DOHH2 (cell line): ENCODE measurements at regions not wholly inside any gene's neighbourhood (a gene's known extent, or its start where the extent isn't known, plus 50 kb on each side); places are given as distances from the start of the nearest gene placed in this dataset.

Experiments
- H3F3A ChIP-seq: fragments of 200-600 bp; sonication (generic), shearing (Covaris generic); 2 replicates; pipeline ENCODE4 v1.6.0; 2016; ENCODE audit warnings: antibody characterized with exemption, mild to moderate bottlenecking; ENCODE audit not compliant: control insufficient read depth, insufficient read depth
- H3K27ac ChIP-seq: fragments of 200-600 bp; sonication (generic); 2 replicates; pipeline ENCODE4 v1.5.1; 2014; ENCODE audit warnings: low read depth, mild to moderate bottlenecking, low read length, moderate library complexity
- H3K27me3 ChIP-seq: fragments of 200-600 bp; sonication (generic); 2 replicates; pipeline ENCODE4 v1.6.1; 2014; ENCODE audit warnings: mild to moderate bottlenecking, low read length, mixed read lengths; ENCODE audit not compliant: control insufficient read depth
- H3K36me3 ChIP-seq: fragments of 200-600 bp; sonication (generic); 2 replicates; pipeline ENCODE4 v1.6.1; 2014; ENCODE audit warnings: mild to moderate bottlenecking, low read length, moderate library complexity, mixed read lengths; ENCODE audit not compliant: control insufficient read depth
- H3K4me1 ChIP-seq: fragments of 200-600 bp; sonication (generic); 2 replicates; pipeline ENCODE4 v1.6.1; 2014; ENCODE audit warnings: mild to moderate bottlenecking, low read length, mixed read lengths; ENCODE audit not compliant: control insufficient read depth
- H3K4me2 ChIP-seq: fragments of 200-600 bp; sonication (generic); 2 replicates; pipeline ENCODE4 v1.6.0; 2014; ENCODE audit warnings: mild to moderate bottlenecking, low read length, moderate library complexity
- H3K4me3 ChIP-seq: fragments of 200-600 bp; sonication (generic); 2 replicates; pipeline ENCODE4 v1.5.1; 2014; ENCODE audit warnings: mild to moderate bottlenecking, low read length, mixed read lengths
- H3K79me2 ChIP-seq: fragments of 200-600 bp; sonication (generic); 2 replicates; pipeline ENCODE4 v1.6.1; 2014; ENCODE audit warnings: mild to moderate bottlenecking, low read length, mixed read lengths; ENCODE audit not compliant: control insufficient read depth
- H3K9me2 ChIP-seq: fragments of 200-600 bp; sonication (generic); replicated peaks from 2 replicates; pipeline ENCODE4 v1.6.1; 2014; ENCODE audit warnings: mild to moderate bottlenecking, low read length, mixed read lengths; ENCODE audit not compliant: control insufficient read depth
- H3K9me3 ChIP-seq: fragments of 200-600 bp; sonication (generic); 2 replicates; pipeline ENCODE4 v1.6.1; 2014; ENCODE audit warnings: antibody characterized with exemption, low read length, mixed read lengths; ENCODE audit not compliant: control insufficient read depth, insufficient read depth
- H4K20me1 ChIP-seq: fragments of 200-600 bp; sonication (generic); 2 replicates; pipeline ENCODE4 v1.6.0; 2014; ENCODE audit warnings: low read depth, mild to moderate bottlenecking, antibody characterized with exemption, low read length, moderate library complexity; ENCODE audit not compliant: control insufficient read depth, insufficient read depth
- EZH2phosphoT487 ChIP-seq: fragments of 200-600 bp; sonication (generic); IDR thresholded peaks from 2 replicates; pipeline ENCODE4 v1.6.1; 2017; ENCODE audit warnings: borderline replicate concordance, mild to moderate bottlenecking, antibody characterized with exemption, low read length, moderate library complexity, mixed read lengths
- TF ChIP-seq, protein P1 (sequence below): fragments of 200-600 bp; sonication (generic); IDR thresholded peaks from one replicate; pipeline ENCODE4 v1.5.1; 2014; ENCODE audit warnings: antibody characterized with exemption, mild to moderate bottlenecking, low read depth, low read length; ENCODE audit not compliant: poor library complexity, severe bottlenecking

GRCh38 chr13:22562116-22562515 is 618.7 kb upstream of the SGCG start:
- H3F3A ChIP-seq, result no peaks in the 10 kb centered on the region
- TF ChIP-seq, protein P1, sequence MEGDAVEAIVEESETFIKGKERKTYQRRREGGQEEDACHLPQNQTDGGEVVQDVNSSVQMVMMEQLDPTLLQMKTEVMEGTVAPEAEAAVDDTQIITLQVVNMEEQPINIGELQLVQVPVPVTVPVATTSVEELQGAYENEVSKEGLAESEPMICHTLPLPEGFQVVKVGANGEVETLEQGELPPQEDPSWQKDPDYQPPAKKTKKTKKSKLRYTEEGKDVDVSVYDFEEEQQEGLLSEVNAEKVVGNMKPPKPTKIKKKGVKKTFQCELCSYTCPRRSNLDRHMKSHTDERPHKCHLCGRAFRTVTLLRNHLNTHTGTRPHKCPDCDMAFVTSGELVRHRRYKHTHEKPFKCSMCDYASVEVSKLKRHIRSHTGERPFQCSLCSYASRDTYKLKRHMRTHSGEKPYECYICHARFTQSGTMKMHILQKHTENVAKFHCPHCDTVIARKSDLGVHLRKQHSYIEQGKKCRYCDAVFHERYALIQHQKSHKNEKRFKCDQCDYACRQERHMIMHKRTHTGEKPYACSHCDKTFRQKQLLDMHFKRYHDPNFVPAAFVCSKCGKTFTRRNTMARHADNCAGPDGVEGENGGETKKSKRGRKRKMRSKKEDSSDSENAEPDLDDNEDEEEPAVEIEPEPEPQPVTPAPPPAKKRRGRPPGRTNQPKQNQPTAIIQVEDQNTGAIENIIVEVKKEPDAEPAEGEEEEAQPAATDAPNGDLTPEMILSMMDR, result no peak
- no peak for TF ChIP-seq EZH2phosphoT487
- H3K27ac ChIP-seq, result no peak overlapping the region
- no peaks in the 10 kb centered on the region for H3K36me3 ChIP-seq
- H3K9me2 ChIP-seq, result no peaks in the 10 kb centered on the region
- no peaks in the 10 kb centered on the region for H3K4me1 ChIP-seq
- no peaks in the 10 kb centered on the region for H3K9me3 ChIP-seq
- no peak overlapping the region for H3K4me3 ChIP-seq
- no peaks in the 10 kb centered on the region for H4K20me1 ChIP-seq
- no peaks in the 10 kb centered on the region for H3K27me3 ChIP-seq
- H3K4me2 ChIP-seq, result no peak overlapping the region
- no peaks in the 10 kb centered on the region for H3K79me2 ChIP-seq

- no peaks in the 10 kb centered on the region for H4K20me1 ChIP-seq
- H3K4me1 ChIP-seq, result no peaks in the 10 kb centered on the region
- no peak overlapping the region for H3K4me2 ChIP-seq
- H3F3A ChIP-seq, result no peaks in the 10 kb centered on the region
- no peaks in the 10 kb centered on the region for H3K9me2 ChIP-seq
- no peaks in the 10 kb centered on the region for H3K79me2 ChIP-seq
- no peaks in the 10 kb centered on the region for H3K9me3 ChIP-seq
- no peaks in the 10 kb centered on the region for H3K27me3 ChIP-seq
- H3K36me3 ChIP-seq, result no peaks in the 10 kb centered on the region
- no peak overlapping the region for H3K4me3 ChIP-seq
- TF ChIP-seq EZH2phosphoT487, result no peak
- TF ChIP-seq, protein P1, result no peak
- no peak overlapping the region for H3K27ac ChIP-seq
Observed at GRCh38 chr13:22563272-22563671, 617.5 kb upstream of the SGCG start.

GRCh38 chr13:22569811-22570210 is 611.0 kb upstream of the SGCG start:
- no peak overlapping the region for H3K4me3 ChIP-seq
- no peak overlapping the region for H3K27ac ChIP-seq
- H3K9me3 ChIP-seq, result no peaks in the 10 kb centered on the region
- no peak overlapping the region for H3K4me2 ChIP-seq
- no peaks in the 10 kb centered on the region for H3K36me3 ChIP-seq
- no peaks in the 10 kb centered on the region for H3K27me3 ChIP-seq
- no peaks in the 10 kb centered on the region for H3K9me2 ChIP-seq
- H3K4me1 ChIP-seq, result no peaks in the 10 kb centered on the region
- H3K79me2 ChIP-seq, result no peaks in the 10 kb centered on the region
- TF ChIP-seq, protein P1, result no peak
- no peak for TF ChIP-seq EZH2phosphoT487
- no peaks in the 10 kb centered on the region for H4K20me1 ChIP-seq
- no peaks in the 10 kb centered on the region for H3F3A ChIP-seq

GRCh38 chr13:22589880-22590279 is 590.9 kb upstream of the SGCG start:
- Histone ChIP-seq H3K9me2 (no peaks in the 10 kb centered on the region), H3F3A (no peaks in the 10 kb centered on the region), H3K4me1 (no peaks in the 10 kb centered on the region), H3K4me2 (no peak overlapping the region), H3K27ac (no peak overlapping the region), H4K20me1 (no peaks in the 10 kb centered on the region), H3K9me3 (peaks cover 11% of the 10 kb centered on the region; the same call in 1 of the 2 replicates), H3K79me2 (no peaks in the 10 kb centered on the region), H3K36me3 (no peaks in the 10 kb centered on the region), H3K4me3 (no peak overlapping the region), H3K27me3 (no peaks in the 10 kb centered on the region)
- TF ChIP-seq, protein P1, result no peak
- no peak for TF ChIP-seq EZH2phosphoT487
